Panc1 (cell line): ENCODE measurements at regions not wholly inside any gene's neighbourhood (a gene's known extent, or its start where the extent isn't known, plus 50 kb on each side); places are given as distances from the start of the nearest gene placed in this dataset.

Source experiments
- ATAC-seq: fragments of 200-7000 bp; cut with Tn5 transposase; 2 replicates; pipeline ENCODE4 v1.9.1; 2020; ENCODE audit warnings: mild to moderate bottlenecking, moderate library complexity
- BruUV-seq: library from RNA; stranded (reverse); fragments of 400-500 nt; replicated peaks from 2 replicates; lab custom pipeline; 2021; lab: Mats Ljungman, UMichigan
- CTCF ChIA-PET: fragments of 300-600 bp; sonication (Branson Sonifier 250); formaldehyde crosslinking; loops from one replicate; lab custom pipeline; 2022; ENCODE audit warnings: antibody characterized with exemption; lab: Charles Lee
- POLR2A ChIA-PET: fragments of 300-600 bp; sonication (Branson Sonifier 250); formaldehyde crosslinking; loops from one replicate; lab custom pipeline; 2022; ENCODE audit warnings: antibody characterized with exemption; lab: Charles Lee
- DNase-seq: peaks from one replicate; pipeline ENCODE4 v3.0.0-alpha.2; 2010; ENCODE audit warnings: low read depth, low spot score
- H3K27ac ChIP-seq: 2 replicates; pipeline ENCODE4 v1.5.1; 2011; ENCODE audit warnings: mild to moderate bottlenecking, low read length, inconsistent platforms
- H3K27me3 ChIP-seq: fragments of 200-500 bp; sonication (Bioruptor generic); 2 replicates; pipeline ENCODE4 v1.6.0; 2014; ENCODE audit warnings: low read length, inconsistent platforms; ENCODE audit not compliant: control insufficient read depth, insufficient read depth
- H3K36me3 ChIP-seq: fragments of 200-500 bp; sonication (Bioruptor generic); 2 replicates; pipeline ENCODE4 v1.5.1; 2014; ENCODE audit warnings: inconsistent platforms, mild to moderate bottlenecking, low read length, moderate library complexity; ENCODE audit not compliant: control insufficient read depth, insufficient read depth
- H3K4me1 ChIP-seq: 2 replicates; pipeline ENCODE4 v1.5.1; 2011; ENCODE audit warnings: inconsistent platforms, mild to moderate bottlenecking, low read length, moderate library complexity; ENCODE audit not compliant: control insufficient read depth, insufficient read depth
- H3K4me3 ChIP-seq, 2 experiments: 2 replicates each; pipeline ENCODE4 v1.5.1; 2011 to 2012; ENCODE audit warnings: low read depth in 2 of 2, low read length in 2 of 2, mild to moderate bottlenecking in 2 of 2, inconsistent platforms in 1 of 2, moderate library complexity in 1 of 2
- H3K9me3 ChIP-seq: fragments of 200-500 bp; sonication (Bioruptor generic); 2 replicates; pipeline ENCODE4 v1.5.1; 2014; ENCODE audit warnings: low read depth, mild to moderate bottlenecking, inconsistent platforms, low read length, moderate library complexity; ENCODE audit not compliant: control insufficient read depth, insufficient read depth
- CTCF ChIP-seq: fragments of 450-650 bp; IDR thresholded peaks from 2 replicates; pipeline ENCODE4 v1.5.1; 2017; ENCODE audit warnings: mild to moderate bottlenecking
- POLR2AphosphoS5 ChIP-seq: IDR thresholded peaks from 2 replicates; pipeline ENCODE4 v1.6.1; 2012; ENCODE audit warnings: mild to moderate bottlenecking, low read depth, low read length, moderate library complexity
- REST ChIP-seq, 2 experiments: IDR thresholded peaks; 2 replicates each; pipeline ENCODE4 v1.6.1; 2011 to 2012; ENCODE audit warnings: low read depth in 2 of 2, control low read depth in 1 of 2, low read length in 1 of 2, mild to moderate bottlenecking in 1 of 2, moderate library complexity in 1 of 2; ENCODE audit not compliant: insufficient read depth in 1 of 2
- SIN3A ChIP-seq: IDR thresholded peaks from 2 replicates; pipeline ENCODE4 v1.6.1; 2012; ENCODE audit warnings: low read depth, mild to moderate bottlenecking, low read length, moderate library complexity, borderline replicate concordance; ENCODE audit not compliant: insufficient read depth
- TCF7L2 ChIP-seq: IDR thresholded peaks from 2 replicates; pipeline ENCODE4 v1.6.1; 2011; ENCODE audit warnings: mild to moderate bottlenecking, low read depth, low read length, inconsistent platforms
- in situ Hi-C: cut with HindIII; loops from 2 replicates; pipeline ENCODE4 v1.10.0; 2016; ENCODE audit warnings: low sequenced_read_pairs, low pct_unique_long_range_greater_than_20kb
- intact Hi-C: fragments of 100-400 bp; cut with micrococcal nuclease; formaldehyde crosslinking; loops from one replicate; pipeline ENCODE4 v1.10.0; 2022; ENCODE audit not compliant: unreplicated experiment

- H3K27ac ChIP-seq, result no peak overlapping the region
- ATAC-seq, result no peak
- H3K27me3 ChIP-seq, result no peaks in the 10 kb centered on the region
- no peaks in the 10 kb centered on the region for H3K9me3 ChIP-seq
- no peak for DNase-seq
- no peak overlapping the region for H3K4me3 ChIP-seq
- ChIA-PET CTCF (no interaction called here), POLR2A (no interaction called here)
- TF ChIP-seq SIN3A, result no peak
- TF ChIP-seq POLR2AphosphoS5, result no peak
- TF ChIP-seq REST (IDR thresholded peaks at IDR 0.05; ENCODE audit: insufficient read depth in 1 of 2, low read depth in 2 of 2, low read length in 1 of 2), result no peak
- TF ChIP-seq CTCF, result no peak
- no peak for TF ChIP-seq TCF7L2
- H3K4me1 ChIP-seq, result no peaks in the 10 kb centered on the region
- no peaks in the 10 kb centered on the region for H3K36me3 ChIP-seq
- intact Hi-C loops (no loop called here), in situ Hi-C loops (no loop called here)
- no TSS peak for BruUV-seq
Observed at GRCh38 chr13:110809871-110810486, 96.5 kb downstream of the ING1 start.

GRCh38 chr13:110811008-110811720 is 97.7 kb downstream of the ING1 start:
- Histone ChIP-seq H3K9me3 (no peaks in the 10 kb centered on the region), H3K27me3 (no peaks in the 10 kb centered on the region), H3K4me3 (no peak overlapping the region), H3K4me1 (no peaks in the 10 kb centered on the region), H3K36me3 (no peaks in the 10 kb centered on the region), H3K27ac (no peak overlapping the region)
- no peak for TF ChIP-seq REST (IDR thresholded peaks at IDR 0.05; ENCODE audit: insufficient read depth in 1 of 2, low read depth in 2 of 2, low read length in 1 of 2)
- TF ChIP-seq CTCF, result no peak
- TF ChIP-seq POLR2AphosphoS5, result no peak
- no peak for TF ChIP-seq TCF7L2
- TF ChIP-seq SIN3A, result no peak
- ATAC-seq (no peak), DNase-seq (no peak)
- POLR2A ChIA-PET, result no interaction called here
- no TSS peak for BruUV-seq
- intact Hi-C loops (no loop called here), in situ Hi-C loops (no loop called here)
- CTCF ChIA-PET, result no interaction called here
